B cell (primary cell): ENCODE measurements at regions not wholly inside any gene's neighbourhood (a gene's known extent, or its start where the extent isn't known, plus 50 kb on each side); places are given as distances from the start of the nearest gene placed in this dataset.

Experiments used
- CTCF ChIP-seq: fragments of 200-600 bp; IDR thresholded peaks from one replicate; pipeline ENCODE4 v1.8.0; 2022; ENCODE audit warnings: antibody characterized with exemption, mild to moderate bottlenecking
- EZH2 ChIP-seq: IDR thresholded peaks from 2 replicates; pipeline ENCODE4 v1.6.1; 2012; ENCODE audit warnings: borderline replicate concordance, low read depth, mild to moderate bottlenecking, moderate library complexity, low read length; ENCODE audit not compliant: insufficient read depth, poor library complexity, severe bottlenecking

GRCh38 chr5:175001876-175002645, 277.7 kb downstream of the MSX2 start:
- TF ChIP-seq CTCF (no peak), EZH2 (no peak)
